ENCODE measurements at regions not wholly inside any gene's neighbourhood (a gene's known extent, or its start where the extent isn't known, plus 50 kb on each side); places are given as distances from the start of the nearest gene placed in this dataset.

DNA sequence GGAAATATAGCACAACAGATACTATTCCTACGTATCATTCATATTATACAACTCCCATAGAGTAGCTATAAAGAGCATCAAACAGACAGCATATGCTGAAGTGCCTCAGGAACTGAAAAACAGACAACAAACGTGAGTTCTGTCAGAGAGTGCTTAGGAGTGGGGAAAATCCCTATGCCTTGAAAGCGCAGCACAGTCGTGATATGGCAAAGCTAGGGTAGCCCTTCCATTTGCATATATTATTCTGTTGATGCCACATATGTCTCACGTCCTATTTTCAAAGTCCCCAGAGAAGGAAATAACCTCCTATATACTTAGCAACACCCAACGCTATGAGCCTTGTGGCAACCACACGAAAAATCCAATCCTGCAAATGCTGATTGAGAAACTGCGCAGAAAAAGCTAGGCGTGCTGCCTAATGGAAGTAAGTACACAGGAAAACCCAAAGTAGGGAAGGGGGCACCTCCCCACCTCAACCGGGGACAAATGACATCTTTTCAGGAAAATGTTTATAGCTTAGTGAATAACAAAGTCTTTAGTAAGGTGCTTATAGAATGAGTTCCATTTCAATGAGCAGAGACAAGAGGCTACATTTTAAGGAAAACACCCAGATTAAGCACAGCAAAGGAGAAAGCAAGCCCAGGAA lies 105.1 kb downstream of the MED10 start:
- no peak for TF ChIP-seq EZH2 (IDR thresholded peaks at IDR 0.05; ENCODE audit: borderline replicate concordance, low read depth, low read length, poor library complexity, severe bottlenecking)
- TF ChIP-seq, protein P1, sequence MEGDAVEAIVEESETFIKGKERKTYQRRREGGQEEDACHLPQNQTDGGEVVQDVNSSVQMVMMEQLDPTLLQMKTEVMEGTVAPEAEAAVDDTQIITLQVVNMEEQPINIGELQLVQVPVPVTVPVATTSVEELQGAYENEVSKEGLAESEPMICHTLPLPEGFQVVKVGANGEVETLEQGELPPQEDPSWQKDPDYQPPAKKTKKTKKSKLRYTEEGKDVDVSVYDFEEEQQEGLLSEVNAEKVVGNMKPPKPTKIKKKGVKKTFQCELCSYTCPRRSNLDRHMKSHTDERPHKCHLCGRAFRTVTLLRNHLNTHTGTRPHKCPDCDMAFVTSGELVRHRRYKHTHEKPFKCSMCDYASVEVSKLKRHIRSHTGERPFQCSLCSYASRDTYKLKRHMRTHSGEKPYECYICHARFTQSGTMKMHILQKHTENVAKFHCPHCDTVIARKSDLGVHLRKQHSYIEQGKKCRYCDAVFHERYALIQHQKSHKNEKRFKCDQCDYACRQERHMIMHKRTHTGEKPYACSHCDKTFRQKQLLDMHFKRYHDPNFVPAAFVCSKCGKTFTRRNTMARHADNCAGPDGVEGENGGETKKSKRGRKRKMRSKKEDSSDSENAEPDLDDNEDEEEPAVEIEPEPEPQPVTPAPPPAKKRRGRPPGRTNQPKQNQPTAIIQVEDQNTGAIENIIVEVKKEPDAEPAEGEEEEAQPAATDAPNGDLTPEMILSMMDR (conservative IDR thresholded peaks at IDR 0.05; ENCODE audit: low read depth, low read length), result no peak
